ENCODE measurements at regions not wholly inside any gene's neighbourhood (a gene's known extent, or its start where the extent isn't known, plus 50 kb on each side); places are given as distances from the start of the nearest gene placed in this dataset.

DNA sequence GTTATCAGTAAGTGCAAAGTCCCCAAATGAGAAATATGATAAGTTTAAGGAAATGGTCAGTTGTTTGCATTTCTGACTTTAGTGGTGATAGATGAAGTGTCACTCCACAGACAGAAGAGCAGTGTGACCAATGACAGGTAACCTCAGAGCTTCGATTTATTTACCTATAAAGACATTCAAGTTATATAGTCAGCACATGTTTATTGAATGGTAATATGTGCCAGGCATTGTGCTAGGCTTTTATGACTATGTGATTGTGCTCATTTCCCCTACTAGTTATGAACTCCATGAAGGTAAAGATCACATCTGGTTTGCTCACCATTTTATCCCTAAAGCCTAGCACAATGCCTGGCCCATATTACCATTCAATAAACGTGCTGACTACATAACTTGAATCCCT lies 222.4 kb downstream of the HHIPL2 start:
- TF ChIP-seq, protein P1, sequence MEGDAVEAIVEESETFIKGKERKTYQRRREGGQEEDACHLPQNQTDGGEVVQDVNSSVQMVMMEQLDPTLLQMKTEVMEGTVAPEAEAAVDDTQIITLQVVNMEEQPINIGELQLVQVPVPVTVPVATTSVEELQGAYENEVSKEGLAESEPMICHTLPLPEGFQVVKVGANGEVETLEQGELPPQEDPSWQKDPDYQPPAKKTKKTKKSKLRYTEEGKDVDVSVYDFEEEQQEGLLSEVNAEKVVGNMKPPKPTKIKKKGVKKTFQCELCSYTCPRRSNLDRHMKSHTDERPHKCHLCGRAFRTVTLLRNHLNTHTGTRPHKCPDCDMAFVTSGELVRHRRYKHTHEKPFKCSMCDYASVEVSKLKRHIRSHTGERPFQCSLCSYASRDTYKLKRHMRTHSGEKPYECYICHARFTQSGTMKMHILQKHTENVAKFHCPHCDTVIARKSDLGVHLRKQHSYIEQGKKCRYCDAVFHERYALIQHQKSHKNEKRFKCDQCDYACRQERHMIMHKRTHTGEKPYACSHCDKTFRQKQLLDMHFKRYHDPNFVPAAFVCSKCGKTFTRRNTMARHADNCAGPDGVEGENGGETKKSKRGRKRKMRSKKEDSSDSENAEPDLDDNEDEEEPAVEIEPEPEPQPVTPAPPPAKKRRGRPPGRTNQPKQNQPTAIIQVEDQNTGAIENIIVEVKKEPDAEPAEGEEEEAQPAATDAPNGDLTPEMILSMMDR (IDR thresholded peaks at IDR 0.05), result no peak
- TF ChIP-seq POLR2A (IDR thresholded peaks at IDR 0.05), result no peak
